ENCODE measurements at regions not wholly inside any gene's neighbourhood (a gene's known extent, or its start where the extent isn't known, plus 50 kb on each side); places are given as distances from the start of the nearest gene placed in this dataset.

GRCh38 chr2:198811198-198811597, 646.5 kb downstream of the SATB2 start:
- no peak for TF ChIP-seq CTCF (IDR thresholded peaks at IDR 0.05)
- H3K4me3 ChIP-seq = no peak overlapping the region
- no peaks in the 10 kb centered on the region for H3K9me3 ChIP-seq
- H3K27me3 ChIP-seq = no peaks in the 10 kb centered on the region
- H3K4me1 ChIP-seq = no peaks in the 10 kb centered on the region
- H3K36me3 ChIP-seq = no peaks in the 10 kb centered on the region
- DNase-seq (ENCODE audit: low spot score) = no peak
- no peak overlapping the region for H3K27ac ChIP-seq

GRCh38 chr2:198809976-198810375, 647.8 kb downstream of the SATB2 start:
- H3K4me3 ChIP-seq = no peak overlapping the region
- no peak for TF ChIP-seq CTCF (IDR thresholded peaks at IDR 0.05)
- DNase-seq (ENCODE audit: low spot score) = no peak
- H3K27ac ChIP-seq = no peak overlapping the region
- H3K4me1 ChIP-seq = no peaks in the 10 kb centered on the region
- no peaks in the 10 kb centered on the region for H3K36me3 ChIP-seq
- no peaks in the 10 kb centered on the region for H3K27me3 ChIP-seq
- no peaks in the 10 kb centered on the region for H3K9me3 ChIP-seq

GRCh38 chr2:198807131-198807530, 650.6 kb downstream of the SATB2 start:
- no peak overlapping the region for H3K27ac ChIP-seq
- no peak for TF ChIP-seq CTCF (IDR thresholded peaks at IDR 0.05)
- no peak for DNase-seq (ENCODE audit: low spot score)
- no peak overlapping the region for H3K4me3 ChIP-seq
- H3K9me3 ChIP-seq = no peaks in the 10 kb centered on the region
- no peaks in the 10 kb centered on the region for H3K27me3 ChIP-seq
- H3K4me1 ChIP-seq = no peaks in the 10 kb centered on the region
- no peaks in the 10 kb centered on the region for H3K36me3 ChIP-seq

- H3K36me3 ChIP-seq = no peaks in the 10 kb centered on the region
- no peak for DNase-seq (ENCODE audit: low spot score)
- no peak for TF ChIP-seq CTCF (IDR thresholded peaks at IDR 0.05)
- no peak overlapping the region for H3K27ac ChIP-seq
- no peaks in the 10 kb centered on the region for H3K9me3 ChIP-seq
- no peaks in the 10 kb centered on the region for H3K27me3 ChIP-seq
- no peak overlapping the region for H3K4me3 ChIP-seq
- no peaks in the 10 kb centered on the region for H3K4me1 ChIP-seq
Observed at GRCh38 chr2:198795419-198795818, 662.3 kb downstream of the SATB2 start.

GRCh38 chr2:198791623-198792022, 666.1 kb downstream of the SATB2 start:
- no peak for TF ChIP-seq CTCF (IDR thresholded peaks at IDR 0.05)
- no peaks in the 10 kb centered on the region for H3K36me3 ChIP-seq
- no peaks in the 10 kb centered on the region for H3K9me3 ChIP-seq
- H3K27me3 ChIP-seq = no peaks in the 10 kb centered on the region
- no peaks in the 10 kb centered on the region for H3K4me1 ChIP-seq
- no peak for DNase-seq (ENCODE audit: low spot score)
- no peak overlapping the region for H3K27ac ChIP-seq
- H3K4me3 ChIP-seq = no peak overlapping the region

- Histone ChIP-seq H3K36me3 (no peaks in the 10 kb centered on the region), H3K4me1 (no peaks in the 10 kb centered on the region), H3K4me3 (no peak overlapping the region), H3K27ac (no peak overlapping the region), H3K9me3 (no peaks in the 10 kb centered on the region), H3K27me3 (no peaks in the 10 kb centered on the region)
- DNase-seq (ENCODE audit: low spot score) = no peak
- TF ChIP-seq CTCF (IDR thresholded peaks at IDR 0.05) = no peak
Observed at GRCh38 chr2:198788676-198789075, 669.1 kb downstream of the SATB2 start.

All from right atrium auricular region (tissue), 2 donors.